Cardiac fibroblast (primary cell): ENCODE measurements at regions not wholly inside any gene's neighbourhood (a gene's known extent, or its start where the extent isn't known, plus 50 kb on each side); places are given as distances from the start of the nearest gene placed in this dataset.

Experiments used
- DNase-seq, 2 donors: peaks; one replicate each; pipeline versions ENCODE4 v3.0.0 to v3.0.0-alpha.2; 2010; ENCODE audit warnings: low read depth in 2 of 2
- H3K4me3 ChIP-seq, 2 donors: replicated peaks in 1 of 2; 1 replicate in 1 of 2; 2 replicates in 1 of 2; pipeline ENCODE4 v1.5.1; 2011; ENCODE audit warnings: low read depth in 2 of 2, low read length in 2 of 2, mild to moderate bottlenecking in 2 of 2, moderate library complexity in 1 of 2
- TF ChIP-seq, protein P1 (sequence below): IDR thresholded peaks from one replicate; pipeline ENCODE4 v1.5.1; 2011; ENCODE audit warnings: low read depth, mild to moderate bottlenecking, low read length, inconsistent platforms

DNA sequence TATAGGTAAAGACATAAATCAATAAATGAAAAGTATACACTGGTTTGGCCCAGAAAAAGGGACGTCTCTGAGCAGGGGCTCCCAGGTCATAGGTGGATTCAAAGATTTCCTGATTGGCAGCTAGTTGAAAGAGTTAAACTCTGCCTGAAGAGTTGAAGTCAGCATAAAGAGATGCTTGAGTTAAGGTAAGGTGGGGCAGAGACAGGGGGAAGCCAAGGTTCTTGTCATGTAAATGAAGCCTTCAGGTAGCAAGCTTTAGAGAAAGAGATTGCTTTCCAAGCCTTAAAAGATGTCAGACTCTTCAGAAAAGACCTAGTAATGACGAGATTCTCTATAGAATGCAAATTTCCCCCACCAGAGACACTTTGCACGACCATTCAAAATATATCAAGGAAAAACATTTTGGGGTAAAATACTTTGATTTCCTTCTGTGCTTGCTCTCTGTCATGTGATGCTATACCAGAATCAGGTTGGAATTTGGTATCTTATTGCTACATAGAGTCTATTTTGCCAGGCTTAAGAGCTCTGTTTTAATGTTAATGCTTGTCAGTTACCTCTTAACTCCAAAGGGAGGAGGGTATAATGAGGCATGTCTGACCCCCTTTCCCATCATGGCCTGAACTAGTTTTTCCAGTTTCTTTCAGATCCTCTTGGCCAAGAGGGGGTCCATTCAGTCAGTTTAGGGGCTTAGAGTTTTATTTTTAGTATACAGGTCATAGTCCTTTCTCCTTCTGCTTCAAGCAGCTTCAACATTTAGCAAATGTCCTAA, 429.6 kb downstream of the ADRA2A start:
- TF ChIP-seq, protein P1, sequence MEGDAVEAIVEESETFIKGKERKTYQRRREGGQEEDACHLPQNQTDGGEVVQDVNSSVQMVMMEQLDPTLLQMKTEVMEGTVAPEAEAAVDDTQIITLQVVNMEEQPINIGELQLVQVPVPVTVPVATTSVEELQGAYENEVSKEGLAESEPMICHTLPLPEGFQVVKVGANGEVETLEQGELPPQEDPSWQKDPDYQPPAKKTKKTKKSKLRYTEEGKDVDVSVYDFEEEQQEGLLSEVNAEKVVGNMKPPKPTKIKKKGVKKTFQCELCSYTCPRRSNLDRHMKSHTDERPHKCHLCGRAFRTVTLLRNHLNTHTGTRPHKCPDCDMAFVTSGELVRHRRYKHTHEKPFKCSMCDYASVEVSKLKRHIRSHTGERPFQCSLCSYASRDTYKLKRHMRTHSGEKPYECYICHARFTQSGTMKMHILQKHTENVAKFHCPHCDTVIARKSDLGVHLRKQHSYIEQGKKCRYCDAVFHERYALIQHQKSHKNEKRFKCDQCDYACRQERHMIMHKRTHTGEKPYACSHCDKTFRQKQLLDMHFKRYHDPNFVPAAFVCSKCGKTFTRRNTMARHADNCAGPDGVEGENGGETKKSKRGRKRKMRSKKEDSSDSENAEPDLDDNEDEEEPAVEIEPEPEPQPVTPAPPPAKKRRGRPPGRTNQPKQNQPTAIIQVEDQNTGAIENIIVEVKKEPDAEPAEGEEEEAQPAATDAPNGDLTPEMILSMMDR: no peak
- no peak for DNase-seq
- H3K4me3 ChIP-seq: no peak overlapping the region

DNA sequence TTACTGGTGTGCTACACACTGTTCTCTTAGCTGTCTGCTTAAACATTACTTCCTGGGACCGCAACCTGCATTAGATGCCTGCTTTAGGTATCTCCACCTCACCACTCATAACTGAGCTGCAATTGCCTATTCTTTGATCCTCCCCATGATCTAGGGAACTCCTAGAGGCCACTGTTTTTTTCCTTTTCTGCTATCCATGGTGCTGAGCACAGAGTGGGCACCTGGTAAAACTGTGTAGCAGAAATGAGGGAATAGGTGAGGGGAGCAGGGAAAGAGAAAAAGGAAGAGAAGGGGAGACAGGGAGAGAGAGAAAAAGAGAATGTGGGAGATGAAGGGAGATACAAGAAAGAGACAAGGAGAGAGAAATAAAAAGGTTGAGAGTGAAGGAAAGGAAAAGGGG, 434.9 kb downstream of the ADRA2A start:
- no peak for DNase-seq
- H3K4me3 ChIP-seq: no peak overlapping the region
- TF ChIP-seq, protein P1: no peak

DNA sequence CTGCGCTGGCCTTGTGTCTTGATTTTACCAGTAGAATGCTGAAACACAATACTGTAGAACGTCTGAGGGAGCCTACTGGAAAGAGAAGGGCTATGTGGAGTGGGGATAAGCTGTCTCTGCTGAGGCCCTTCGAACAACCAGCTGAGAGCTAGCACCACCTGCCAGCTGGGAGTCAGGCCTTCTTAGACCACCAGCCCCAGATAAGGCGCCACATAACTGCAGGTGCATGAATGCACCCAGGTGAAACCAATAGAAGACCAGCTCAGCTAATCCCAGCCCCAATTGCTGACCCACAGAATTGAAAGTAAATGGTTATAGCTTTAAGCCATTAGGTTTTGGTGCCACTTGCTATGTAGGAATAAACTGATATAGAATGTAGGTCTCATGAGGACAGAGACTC, 438.4 kb downstream of the ADRA2A start:
- no peak overlapping the region for H3K4me3 ChIP-seq
- TF ChIP-seq, protein P1: no peak

DNA sequence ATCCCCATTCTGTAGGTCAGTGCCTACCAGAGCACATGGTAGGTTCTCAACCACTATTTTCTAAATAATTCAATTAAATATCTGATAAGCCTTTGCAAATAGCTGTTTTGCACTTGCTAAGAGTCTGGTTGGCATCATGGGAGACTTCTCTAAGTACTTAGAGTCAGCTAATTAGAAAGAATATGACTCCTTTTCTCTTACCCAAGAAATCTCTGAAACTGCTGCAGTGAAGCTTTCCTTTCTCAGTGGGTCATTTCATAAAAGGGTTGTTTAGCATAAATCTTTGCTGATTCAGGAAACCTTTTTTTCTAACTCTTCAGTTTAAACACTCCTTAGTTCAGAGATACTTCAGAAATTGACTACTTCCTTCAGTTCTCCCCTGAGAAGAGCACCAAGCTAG, 438.9 kb downstream of the ADRA2A start:
- no peak for DNase-seq
- no peak overlapping the region for H3K4me3 ChIP-seq
- TF ChIP-seq, protein P1: no peak

More for the DNA sequence above, 438.4 kb downstream of the ADRA2A start:
- DNase-seq: no peak

DNA sequence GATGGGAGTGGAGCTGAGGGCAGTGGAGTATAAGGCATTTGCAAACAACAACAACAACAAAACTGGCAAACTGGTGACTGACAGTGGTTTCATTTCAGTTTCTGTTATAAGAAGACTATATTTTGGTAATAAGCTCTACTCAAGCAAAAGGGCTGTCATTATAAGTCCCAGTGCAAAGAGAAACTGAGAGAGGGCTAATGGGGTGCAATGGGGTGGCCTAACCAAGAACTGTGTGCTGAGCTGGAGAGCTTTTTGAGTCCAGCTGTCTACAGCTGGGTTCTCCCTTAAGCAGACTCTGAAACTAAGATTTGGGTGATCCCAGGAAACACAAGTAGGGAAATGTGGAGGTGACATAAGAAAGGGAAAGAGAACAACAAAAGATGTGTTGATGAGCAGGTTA, 439.3 kb downstream of the ADRA2A start:
- DNase-seq: no peak
- TF ChIP-seq, protein P1: no peak
- H3K4me3 ChIP-seq: no peak overlapping the region

DNA sequence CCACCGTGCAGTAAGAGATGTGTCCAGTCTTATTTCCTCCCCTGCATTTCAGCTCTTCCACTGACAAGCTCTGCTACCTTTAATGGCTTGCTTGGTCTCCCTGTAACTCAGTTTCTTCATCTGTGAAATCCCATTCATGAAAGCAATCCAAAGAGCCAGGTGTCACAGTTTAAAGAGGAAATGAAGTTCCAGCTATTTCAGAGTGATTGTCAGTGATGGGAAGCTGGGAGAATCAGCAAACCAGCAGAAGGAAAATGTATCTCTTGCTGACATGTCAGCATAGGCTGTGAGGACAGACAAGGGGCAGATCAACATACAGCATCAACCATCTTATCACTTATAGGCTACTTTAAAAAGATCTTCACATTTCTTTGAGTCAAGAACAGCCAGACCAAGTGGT, 445.3 kb downstream of the ADRA2A start:
- TF ChIP-seq, protein P1: no peak
- no peak overlapping the region for H3K4me3 ChIP-seq
- DNase-seq: no peak

DNA sequence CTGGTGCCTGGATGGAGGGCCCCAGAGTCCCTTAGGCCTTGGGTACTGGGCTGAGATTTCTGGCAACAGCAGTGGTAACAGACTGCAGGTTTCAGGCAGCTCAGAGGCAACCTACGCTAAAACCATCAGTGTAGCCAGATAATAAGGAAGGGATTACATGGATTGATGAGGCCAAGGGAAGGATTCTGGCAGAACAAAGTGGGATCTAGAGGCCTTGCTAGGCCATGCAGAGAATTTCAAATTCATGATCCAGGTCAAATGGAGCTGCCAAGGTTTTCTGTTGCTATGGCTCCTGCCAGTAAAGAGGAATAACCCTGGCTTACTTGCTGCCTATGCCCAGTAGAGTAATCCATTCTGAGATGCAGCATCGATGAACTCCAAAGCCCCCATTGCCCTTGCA, 445.7 kb downstream of the ADRA2A start:
- no peak overlapping the region for H3K4me3 ChIP-seq
- TF ChIP-seq, protein P1: no peak
- DNase-seq: no peak
